AG09309 (cell line): ENCODE measurements at regions not wholly inside any gene's neighbourhood (a gene's known extent, or its start where the extent isn't known, plus 50 kb on each side); places are given as distances from the start of the nearest gene placed in this dataset.

Experiments used
- DNase-seq: peaks from one replicate; pipeline ENCODE4 v3.0.0-alpha.2; 2010; ENCODE audit warnings: low read depth
- H3K4me3 ChIP-seq: 2 replicates; pipeline ENCODE4 v1.5.1; 2011; ENCODE audit warnings: mild to moderate bottlenecking, low read depth, low read length, moderate library complexity; ENCODE audit not compliant: control insufficient read depth
- TF ChIP-seq, protein P1 (sequence below): IDR thresholded peaks from 2 replicates; pipeline ENCODE4 v1.5.1; 2011; ENCODE audit warnings: mild to moderate bottlenecking, low read depth, low read length, inconsistent platforms; ENCODE audit not compliant: insufficient read depth, control insufficient read depth; ENCODE audit errors: missing control alignments

GRCh38 chr3:89649431-89649830, 542.0 kb downstream of the EPHA3 start:
- TF ChIP-seq, protein P1, sequence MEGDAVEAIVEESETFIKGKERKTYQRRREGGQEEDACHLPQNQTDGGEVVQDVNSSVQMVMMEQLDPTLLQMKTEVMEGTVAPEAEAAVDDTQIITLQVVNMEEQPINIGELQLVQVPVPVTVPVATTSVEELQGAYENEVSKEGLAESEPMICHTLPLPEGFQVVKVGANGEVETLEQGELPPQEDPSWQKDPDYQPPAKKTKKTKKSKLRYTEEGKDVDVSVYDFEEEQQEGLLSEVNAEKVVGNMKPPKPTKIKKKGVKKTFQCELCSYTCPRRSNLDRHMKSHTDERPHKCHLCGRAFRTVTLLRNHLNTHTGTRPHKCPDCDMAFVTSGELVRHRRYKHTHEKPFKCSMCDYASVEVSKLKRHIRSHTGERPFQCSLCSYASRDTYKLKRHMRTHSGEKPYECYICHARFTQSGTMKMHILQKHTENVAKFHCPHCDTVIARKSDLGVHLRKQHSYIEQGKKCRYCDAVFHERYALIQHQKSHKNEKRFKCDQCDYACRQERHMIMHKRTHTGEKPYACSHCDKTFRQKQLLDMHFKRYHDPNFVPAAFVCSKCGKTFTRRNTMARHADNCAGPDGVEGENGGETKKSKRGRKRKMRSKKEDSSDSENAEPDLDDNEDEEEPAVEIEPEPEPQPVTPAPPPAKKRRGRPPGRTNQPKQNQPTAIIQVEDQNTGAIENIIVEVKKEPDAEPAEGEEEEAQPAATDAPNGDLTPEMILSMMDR = no peak
- no peak for DNase-seq
- no peak overlapping the region for H3K4me3 ChIP-seq

DNA sequence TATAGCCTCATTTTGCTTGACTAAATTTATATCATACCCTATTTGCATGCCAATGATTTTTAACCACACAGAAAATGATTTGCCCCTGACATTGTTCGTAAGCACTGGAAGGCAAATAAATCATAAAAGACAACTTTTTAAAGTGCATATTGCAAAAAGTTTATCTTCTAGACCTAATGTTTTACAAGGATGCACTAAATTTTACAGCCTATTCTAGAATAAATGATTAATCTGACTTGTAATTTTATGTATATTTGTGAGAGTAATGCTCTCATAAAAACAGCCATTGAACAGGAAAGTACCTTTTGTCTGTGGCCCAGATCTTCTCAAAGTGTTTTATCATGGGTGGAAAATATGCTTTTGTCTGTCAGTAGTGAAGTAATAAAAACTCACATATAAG, 546.6 kb downstream of the EPHA3 start:
- DNase-seq = no peak
- TF ChIP-seq, protein P1 = no peak
- no peak overlapping the region for H3K4me3 ChIP-seq

- TF ChIP-seq, protein P1 = no peak
- DNase-seq = no peak
- no peak overlapping the region for H3K4me3 ChIP-seq
Observed at GRCh38 chr3:89656388-89656787, 549.0 kb downstream of the EPHA3 start.

DNA sequence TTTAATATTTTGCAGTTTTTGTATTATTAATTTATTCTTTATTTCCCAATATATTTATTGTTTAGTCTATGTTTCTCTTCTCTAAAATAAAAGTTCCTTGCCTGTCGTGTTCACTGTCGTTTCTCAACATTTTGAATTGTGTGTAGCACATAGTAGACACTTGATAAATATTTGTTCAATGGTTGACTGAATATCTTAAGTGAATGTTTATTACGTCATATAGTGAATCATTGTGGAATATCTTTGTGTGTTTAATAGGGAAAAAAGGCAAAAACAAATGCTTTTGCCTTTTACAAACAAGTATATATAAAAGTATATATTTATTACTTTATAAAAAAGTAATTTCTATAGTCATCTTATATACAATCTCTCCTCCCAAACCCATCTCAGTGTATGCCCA, 572.3 kb downstream of the EPHA3 start:
- H3K4me3 ChIP-seq = no peak overlapping the region
- DNase-seq = no peak
- TF ChIP-seq, protein P1 = no peak

- TF ChIP-seq, protein P1 = no peak
- no peak for DNase-seq
- H3K4me3 ChIP-seq = no peak overlapping the region
Observed at GRCh38 chr3:89682556-89682955, 575.1 kb downstream of the EPHA3 start.

GRCh38 chr3:89685731-89686130, 578.3 kb downstream of the EPHA3 start:
- no peak overlapping the region for H3K4me3 ChIP-seq
- TF ChIP-seq, protein P1 = no peak
- DNase-seq = no peak

- no peak for DNase-seq
- TF ChIP-seq, protein P1 = no peak
Observed at GRCh38 chr3:89690646-89691045, 583.2 kb downstream of the EPHA3 start.

More at GRCh38 chr3:89690646-89691045, 583.2 kb downstream of the EPHA3 start:
- no peak overlapping the region for H3K4me3 ChIP-seq
